ENCODE measurements at regions not wholly inside any gene's neighbourhood (a gene's known extent, or its start where the extent isn't known, plus 50 kb on each side); places are given as distances from the start of the nearest gene placed in this dataset.

- no peaks in the 10 kb centered on the region for H3K36me3 ChIP-seq (ENCODE audit: insufficient read depth, low read length)
- no peaks in the 10 kb centered on the region for H3K27me3 ChIP-seq (ENCODE audit: insufficient read depth, low read length, poor library complexity, severe bottlenecking)
- H3K79me2 ChIP-seq (ENCODE audit: insufficient read depth, low read length): no peaks in the 10 kb centered on the region
- no peak overlapping the region for H3K9ac ChIP-seq (ENCODE audit: low read depth, low read length, poor library complexity, severe bottlenecking)
- no peaks in the 10 kb centered on the region for H3F3A ChIP-seq (ENCODE audit: low read depth)
- TF ChIP-seq CTCF (conservative IDR thresholded peaks at IDR 0.05; ENCODE audit: low read length): no peak
- TF ChIP-seq EZH2phosphoT487 (IDR thresholded peaks at IDR 0.05; ENCODE audit: borderline replicate concordance): no peak
- no peaks in the 10 kb centered on the region for H3K9me3 ChIP-seq (ENCODE audit: insufficient read depth, low read depth, low read length)
- no peaks in the 10 kb centered on the region for H3K9me2 ChIP-seq (replicated peaks; ENCODE audit: low read depth, low read length)
- H2AFZ ChIP-seq (ENCODE audit: low read length): no peak overlapping the region
- no peaks in the 10 kb centered on the region for H3K4me1 ChIP-seq (ENCODE audit: insufficient read depth, low read length, poor library complexity, severe bottlenecking)
- H3K4me3 ChIP-seq (ENCODE audit: low read length, poor library complexity, severe bottlenecking): no peak overlapping the region
- H4K20me1 ChIP-seq (ENCODE audit: insufficient read depth, low read length, poor library complexity, severe bottlenecking): no peaks in the 10 kb centered on the region
- H3K4me2 ChIP-seq (ENCODE audit: low read depth, low read length, poor library complexity, severe bottlenecking): no peak overlapping the region
Observed at GRCh38 chr18:22579271-22579670, 161.6 kb upstream of the CTAGE1 start.

- Histone ChIP-seq H3K27me3 (ENCODE audit: insufficient read depth, low read length, poor library complexity, severe bottlenecking) (no peaks in the 10 kb centered on the region), H3K4me2 (ENCODE audit: low read depth, low read length, poor library complexity, severe bottlenecking) (no peak overlapping the region), H3F3A (ENCODE audit: low read depth) (no peaks in the 10 kb centered on the region), H4K20me1 (ENCODE audit: insufficient read depth, low read length, poor library complexity, severe bottlenecking) (no peaks in the 10 kb centered on the region), H2AFZ (ENCODE audit: low read length) (no peak overlapping the region), H3K9me2 (replicated peaks; ENCODE audit: low read depth, low read length) (no peaks in the 10 kb centered on the region), H3K4me1 (ENCODE audit: insufficient read depth, low read length, poor library complexity, severe bottlenecking) (no peaks in the 10 kb centered on the region), H3K79me2 (ENCODE audit: insufficient read depth, low read length) (no peaks in the 10 kb centered on the region), H3K4me3 (ENCODE audit: low read length, poor library complexity, severe bottlenecking) (no peak overlapping the region), H3K9ac (ENCODE audit: low read depth, low read length, poor library complexity, severe bottlenecking) (no peak overlapping the region), H3K9me3 (ENCODE audit: insufficient read depth, low read depth, low read length) (no peaks in the 10 kb centered on the region), H3K36me3 (ENCODE audit: insufficient read depth, low read length) (no peaks in the 10 kb centered on the region)
- TF ChIP-seq CTCF (conservative IDR thresholded peaks at IDR 0.05; ENCODE audit: low read length) (no peak), EZH2phosphoT487 (IDR thresholded peaks at IDR 0.05; ENCODE audit: borderline replicate concordance) (no peak)
Observed at GRCh38 chr18:22585333-22585732, 167.6 kb upstream of the CTAGE1 start.

- no peak overlapping the region for H3K4me3 ChIP-seq (ENCODE audit: low read length, poor library complexity, severe bottlenecking)
- no peaks in the 10 kb centered on the region for H3F3A ChIP-seq (ENCODE audit: low read depth)
- no peaks in the 10 kb centered on the region for H3K9me3 ChIP-seq (ENCODE audit: insufficient read depth, low read depth, low read length)
- H3K9me2 ChIP-seq (replicated peaks; ENCODE audit: low read depth, low read length): no peaks in the 10 kb centered on the region
- H3K9ac ChIP-seq (ENCODE audit: low read depth, low read length, poor library complexity, severe bottlenecking): no peak overlapping the region
- TF ChIP-seq CTCF (conservative IDR thresholded peaks at IDR 0.05; ENCODE audit: low read length) (no peak), EZH2phosphoT487 (IDR thresholded peaks at IDR 0.05; ENCODE audit: borderline replicate concordance) (no peak)
- no peaks in the 10 kb centered on the region for H4K20me1 ChIP-seq (ENCODE audit: insufficient read depth, low read length, poor library complexity, severe bottlenecking)
- H3K79me2 ChIP-seq (ENCODE audit: insufficient read depth, low read length): no peaks in the 10 kb centered on the region
- H2AFZ ChIP-seq (ENCODE audit: low read length): no peak overlapping the region
- H3K27me3 ChIP-seq (ENCODE audit: insufficient read depth, low read length, poor library complexity, severe bottlenecking): no peaks in the 10 kb centered on the region
- no peaks in the 10 kb centered on the region for H3K36me3 ChIP-seq (ENCODE audit: insufficient read depth, low read length)
- no peak overlapping the region for H3K4me2 ChIP-seq (ENCODE audit: low read depth, low read length, poor library complexity, severe bottlenecking)
- H3K4me1 ChIP-seq (ENCODE audit: insufficient read depth, low read length, poor library complexity, severe bottlenecking): no peaks in the 10 kb centered on the region
Observed at GRCh38 chr18:22585821-22586220, 168.1 kb upstream of the CTAGE1 start.
